PFSK-1 (cell line): ENCODE measurements at regions not wholly inside any gene's neighbourhood (a gene's known extent, or its start where the extent isn't known, plus 50 kb on each side); places are given as distances from the start of the nearest gene placed in this dataset.

Source experiments
- REST ChIP-seq, 2 experiments: IDR thresholded peaks; 2 replicates each; pipeline versions ENCODE4 v1.6.1 to v1.8.0; 2011 to 2012; ENCODE audit warnings: low read depth in 2 of 2, low read length in 2 of 2, control low read depth in 1 of 2, inconsistent platforms in 1 of 2, mild to moderate bottlenecking in 1 of 2, moderate library complexity in 1 of 2; ENCODE audit not compliant: insufficient read depth in 1 of 2
- TAF1 ChIP-seq: IDR thresholded peaks from 2 replicates; pipeline ENCODE4 v1.6.1; 2012; ENCODE audit warnings: low read length, control low read depth, borderline replicate concordance; ENCODE audit not compliant: insufficient read depth

GRCh38 chr1:232551386-232551785, 78.5 kb downstream of the SIPA1L2 start:
- TF ChIP-seq TAF1 (no peak), REST (IDR thresholded peaks at IDR 0.05; ENCODE audit: insufficient read depth in 1 of 2, low read depth in 2 of 2, low read length in 2 of 2) (no peak)
